GM21423 (cell line): ENCODE measurements at regions not wholly inside any gene's neighbourhood (a gene's known extent, or its start where the extent isn't known, plus 50 kb on each side); places are given as distances from the start of the nearest gene placed in this dataset.

Experiments used
- ATAC-seq: cut with Tn5 transposase; IDR thresholded peaks from one replicate; pipeline ENCODE4 v1.9.1; 2021; ENCODE audit warnings: mild to moderate bottlenecking, moderate library complexity; ENCODE audit not compliant: unreplicated experiment

DNA sequence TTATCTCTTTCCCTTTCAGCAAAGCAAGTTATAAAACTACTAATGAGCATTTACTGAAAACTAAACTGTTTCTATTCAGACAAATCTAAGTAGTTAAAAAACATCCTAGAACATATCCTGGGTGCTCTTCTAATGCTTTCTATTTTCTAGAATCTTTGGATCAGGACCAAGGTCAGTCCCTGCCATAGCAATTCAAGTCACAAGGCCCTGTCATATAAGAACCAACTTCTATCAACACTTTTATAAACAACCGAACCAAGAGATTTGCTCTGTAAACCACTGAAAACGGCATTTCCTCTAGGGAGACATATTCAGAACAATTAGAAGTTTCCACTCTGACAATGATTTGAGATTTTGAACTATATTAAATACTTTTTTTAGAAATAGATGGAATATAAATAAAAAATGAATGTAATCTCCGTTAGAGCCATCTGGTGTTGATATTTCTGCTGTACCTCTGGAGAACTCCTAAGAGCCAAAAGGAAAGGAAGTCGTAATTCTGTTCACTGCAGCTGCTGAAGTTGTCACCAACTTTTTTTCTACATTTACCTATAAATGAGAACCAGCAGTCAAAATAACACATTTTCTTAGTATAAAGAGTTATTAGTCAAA, 51.4 kb upstream of the LGSN start:
- ATAC-seq: no peak

DNA sequence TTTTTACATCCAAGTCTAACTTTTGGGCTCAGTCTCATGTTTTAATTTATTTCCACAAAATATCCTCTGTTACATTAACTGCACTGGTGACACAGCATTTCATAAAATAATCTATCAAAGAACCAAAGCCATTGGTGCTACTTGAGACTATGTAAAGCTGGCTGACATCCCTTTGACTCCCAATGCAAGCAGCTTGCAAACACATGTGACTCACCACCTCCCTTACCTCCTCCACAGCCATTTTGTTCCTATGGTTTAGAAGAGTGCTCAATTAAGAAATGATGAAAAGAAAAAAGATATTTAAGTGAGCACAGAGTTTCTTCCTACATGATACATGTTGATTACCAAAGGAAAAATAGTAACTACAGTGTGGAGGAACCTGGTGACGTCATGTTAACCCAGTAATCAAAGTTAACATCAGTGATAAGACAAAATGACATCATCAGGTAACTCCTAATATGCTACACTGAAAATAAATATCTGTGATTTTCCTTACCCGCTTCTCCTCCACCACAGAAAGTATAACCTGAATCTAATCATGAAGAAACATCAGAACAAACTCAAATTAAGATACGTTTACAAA, 53.3 kb upstream of the LGSN start:
- no peak for ATAC-seq

DNA sequence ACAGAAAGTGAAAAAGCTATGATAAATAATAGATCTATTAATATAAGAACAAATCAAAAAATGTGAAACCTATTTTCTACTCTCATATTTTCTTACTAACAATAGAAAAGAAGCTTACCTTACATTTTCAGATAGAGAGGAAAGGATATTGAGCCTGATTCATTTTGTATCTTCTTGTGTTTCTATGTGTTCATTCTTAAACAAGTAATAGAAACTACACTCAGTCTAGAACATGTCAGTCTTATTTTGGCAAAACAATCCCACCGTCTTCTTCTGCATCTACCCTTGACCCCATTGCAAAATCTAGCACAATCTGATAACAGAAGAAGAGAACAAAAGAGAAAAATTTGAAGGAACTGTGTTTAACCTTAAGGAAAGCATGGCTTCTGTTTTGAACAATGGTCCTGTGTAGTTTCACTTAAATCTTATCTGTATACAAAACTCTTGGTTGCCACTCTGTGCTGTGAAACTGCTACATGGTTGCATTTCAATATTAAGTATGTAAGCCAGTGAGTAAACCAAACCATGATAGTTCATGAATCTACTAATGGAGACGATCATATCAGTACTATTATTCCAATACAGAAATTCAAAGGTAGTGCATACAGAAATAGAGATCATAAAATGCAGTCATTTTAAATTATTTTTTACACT, 69.5 kb upstream of the LGSN start:
- ATAC-seq: no peak

DNA sequence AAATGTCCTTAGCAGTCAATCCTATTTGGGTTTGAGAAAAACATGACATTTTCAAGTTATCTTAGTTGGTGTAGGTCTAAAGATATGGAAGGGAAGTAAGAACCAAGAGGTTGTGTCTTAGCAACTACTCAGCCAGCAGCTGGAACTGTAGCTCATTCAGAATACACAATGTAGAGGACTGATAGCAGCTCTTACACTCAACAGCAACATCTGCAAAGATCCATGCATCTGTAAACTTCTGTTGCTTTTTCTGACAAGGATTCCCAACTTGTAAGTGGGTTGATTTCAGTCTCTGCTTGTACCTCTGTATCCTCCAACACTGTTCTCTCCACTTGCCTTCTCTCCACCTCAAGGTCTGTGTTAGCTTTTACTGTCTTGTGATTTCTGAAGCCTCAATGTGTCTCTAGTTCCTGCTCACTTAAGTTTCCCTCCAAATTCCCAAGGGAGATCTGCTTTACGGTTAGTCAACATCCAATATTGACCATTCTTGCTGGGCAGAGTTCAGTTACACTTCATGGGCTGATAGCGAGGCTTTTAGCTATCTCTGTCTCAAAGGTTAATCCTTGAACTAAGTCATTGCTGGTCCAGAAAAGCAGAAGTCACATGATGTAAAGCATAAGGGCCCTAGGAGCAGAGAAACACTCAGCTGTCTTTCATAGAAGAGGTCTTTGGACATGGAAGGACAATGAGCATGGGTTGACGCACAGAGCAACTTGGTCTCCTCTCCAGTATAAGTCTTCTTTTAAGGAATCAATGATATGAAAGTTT, 71.6 kb upstream of the LGSN start:
- no peak for ATAC-seq

DNA sequence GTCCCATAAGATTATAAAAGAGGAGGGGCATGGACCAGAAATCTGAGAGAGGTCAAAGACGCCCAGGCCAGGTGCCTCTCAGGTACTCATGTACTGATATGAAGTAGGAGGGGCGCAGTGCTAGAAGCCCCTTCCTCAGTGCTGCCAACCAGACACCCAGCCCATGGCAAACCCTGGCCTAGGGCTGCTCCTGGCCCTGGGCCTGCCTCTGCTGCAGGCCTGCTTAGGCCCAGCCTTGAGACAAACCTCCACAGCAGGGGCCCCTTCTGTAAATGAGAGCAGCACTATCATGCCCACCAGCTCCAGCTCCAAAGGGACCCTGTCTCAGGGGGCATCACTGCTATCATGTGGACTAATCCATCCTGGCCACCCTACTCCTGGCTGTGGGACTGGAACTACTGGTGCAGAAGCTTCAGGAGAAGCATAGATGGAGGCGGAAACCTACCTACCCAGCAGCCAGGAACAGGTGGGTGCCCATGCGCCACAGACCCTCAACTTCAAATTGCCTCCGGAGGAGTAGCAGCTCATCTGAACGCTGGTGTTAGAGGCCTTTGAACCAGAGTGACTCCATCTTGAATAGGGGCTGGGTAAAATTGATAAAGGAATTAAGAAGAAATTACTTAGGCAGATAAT, 72.4 kb upstream of the LGSN start:
- ATAC-seq: no peak

DNA sequence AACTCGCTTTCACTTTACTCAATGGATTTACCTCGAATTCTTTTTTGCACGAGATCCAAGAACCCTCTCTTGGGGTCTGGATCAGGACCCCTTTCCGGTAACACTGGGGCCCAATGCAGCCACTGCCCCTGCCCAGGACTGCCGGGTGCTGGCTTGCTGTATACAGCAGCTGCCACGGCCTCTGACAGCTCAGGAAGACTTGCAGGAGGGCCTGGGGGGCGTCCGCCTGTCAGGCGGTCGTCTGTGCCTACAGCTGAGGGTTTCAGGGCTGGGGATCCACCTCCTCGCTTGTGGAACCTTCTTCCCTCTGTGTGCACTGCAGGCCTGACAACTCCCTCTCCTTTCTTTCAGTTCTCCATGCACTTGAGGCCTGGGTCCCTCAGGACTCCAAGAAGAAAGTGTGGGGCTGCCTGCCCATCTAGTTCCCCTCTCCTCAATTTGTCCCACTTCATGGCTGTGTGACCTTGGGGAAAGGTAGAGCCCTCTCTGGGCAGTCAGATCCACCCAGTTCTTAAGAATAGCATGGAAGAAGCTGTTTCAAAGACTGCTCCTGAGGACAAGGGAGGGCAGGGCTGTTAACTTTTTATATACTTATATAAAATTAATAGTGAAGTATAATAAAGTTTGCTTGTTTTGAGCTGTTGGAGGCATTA, 75.0 kb upstream of the LGSN start:
- no peak for ATAC-seq

DNA sequence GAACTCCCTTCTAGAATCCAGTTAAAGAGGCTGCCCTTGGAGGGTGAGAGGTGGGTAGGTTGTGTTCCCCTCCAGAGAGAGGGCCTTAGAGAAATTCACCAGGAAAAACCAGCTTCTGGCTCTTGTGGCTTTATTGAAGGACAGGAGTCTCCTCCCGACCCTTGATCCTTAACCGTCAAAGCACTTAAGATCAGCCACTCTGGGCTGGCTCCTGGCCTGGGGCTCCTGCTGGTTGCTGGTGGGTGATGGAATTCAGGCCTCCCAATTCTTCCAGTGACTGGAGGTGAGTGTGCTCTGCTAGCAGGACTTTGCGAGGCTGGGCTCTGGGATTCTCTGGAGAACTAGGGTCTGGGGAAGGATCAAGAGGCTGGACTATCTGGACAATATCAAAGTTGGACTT, 75.6 kb upstream of the LGSN start:
- ATAC-seq: no peak

DNA sequence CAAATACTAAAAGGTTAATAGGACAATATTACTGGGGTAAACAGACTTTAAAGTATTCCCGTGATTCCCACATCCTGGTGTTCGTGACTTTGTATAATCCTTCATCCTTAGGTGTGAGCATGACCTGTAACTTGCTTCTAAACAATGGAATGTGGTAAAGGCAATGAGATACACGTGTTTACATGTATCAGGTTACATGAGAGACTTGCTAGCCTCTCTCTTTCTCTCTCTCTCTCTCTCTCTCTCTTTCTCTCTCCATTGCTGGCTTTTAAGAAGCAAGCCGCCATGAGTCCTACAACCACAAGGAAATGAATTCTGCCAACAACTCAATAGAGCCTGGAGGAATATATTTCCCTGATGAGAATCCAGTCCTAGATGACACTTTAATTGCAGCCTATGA, 83.9 kb upstream of the LGSN start:
- no peak for ATAC-seq

DNA sequence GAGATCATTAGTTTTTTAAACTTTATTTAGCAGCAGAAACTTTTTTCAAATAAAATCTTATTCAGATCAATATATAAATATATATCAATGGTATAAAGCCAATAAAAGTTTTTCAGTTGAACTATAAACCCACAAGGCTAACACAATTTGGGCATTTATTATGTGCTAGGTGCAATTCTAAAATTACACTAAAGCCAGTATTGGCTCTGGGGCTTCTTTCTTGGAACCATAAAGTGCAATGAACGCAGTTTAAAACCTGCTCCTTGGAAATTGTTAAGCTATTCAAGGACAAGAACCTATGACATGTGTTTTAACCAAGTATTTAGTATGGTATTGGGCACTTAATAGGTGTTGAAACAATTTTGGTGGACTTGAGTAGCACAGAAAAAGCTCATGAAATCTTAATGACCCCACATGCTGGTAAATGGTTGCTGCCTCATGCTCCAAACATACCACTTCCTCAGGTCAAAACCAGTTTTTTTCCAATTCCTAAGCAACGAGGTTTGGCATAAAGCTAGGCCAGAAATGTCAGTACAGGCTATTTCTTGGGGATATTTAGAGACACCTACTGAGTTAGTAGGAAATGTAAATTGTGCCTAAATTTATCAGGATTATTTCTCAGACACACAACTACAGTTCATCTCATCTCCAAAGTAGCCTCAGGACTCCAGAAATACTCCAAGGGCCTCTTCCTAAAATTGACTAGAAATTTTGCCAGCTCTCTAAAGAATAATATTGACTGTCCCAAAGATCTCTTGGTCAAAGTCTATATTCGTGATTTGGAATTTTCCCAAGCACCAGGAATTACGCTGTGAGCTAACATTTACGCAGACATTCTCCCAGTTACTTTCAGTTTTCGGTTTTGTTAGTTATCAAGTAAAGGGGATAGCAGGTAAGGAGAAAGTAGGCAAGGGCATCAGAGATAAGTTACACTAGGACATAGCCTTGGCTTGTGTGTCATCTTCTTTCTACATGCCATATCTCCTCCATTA, 90.9 kb upstream of the LGSN start:
- ATAC-seq: no peak

DNA sequence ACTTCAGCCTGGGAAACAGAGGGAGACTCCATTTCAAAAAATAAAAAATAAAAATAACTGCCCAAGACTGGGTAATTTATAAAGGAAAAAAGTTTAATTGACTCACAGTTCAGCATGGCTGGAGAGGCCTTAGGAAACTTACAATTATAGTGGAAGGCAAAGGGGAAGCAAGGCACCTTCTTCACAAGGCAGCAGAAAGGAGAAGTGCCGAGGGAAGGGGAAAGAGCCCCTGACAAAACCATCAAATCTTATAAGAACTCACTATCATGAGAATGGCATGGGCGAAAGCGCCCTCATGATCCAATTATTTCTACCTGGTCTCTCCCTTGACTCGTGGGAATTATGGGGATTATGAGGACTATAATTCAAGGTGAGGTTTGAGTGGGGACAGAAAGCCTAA, 95.5 kb upstream of the LGSN start:
- ATAC-seq: no peak

DNA sequence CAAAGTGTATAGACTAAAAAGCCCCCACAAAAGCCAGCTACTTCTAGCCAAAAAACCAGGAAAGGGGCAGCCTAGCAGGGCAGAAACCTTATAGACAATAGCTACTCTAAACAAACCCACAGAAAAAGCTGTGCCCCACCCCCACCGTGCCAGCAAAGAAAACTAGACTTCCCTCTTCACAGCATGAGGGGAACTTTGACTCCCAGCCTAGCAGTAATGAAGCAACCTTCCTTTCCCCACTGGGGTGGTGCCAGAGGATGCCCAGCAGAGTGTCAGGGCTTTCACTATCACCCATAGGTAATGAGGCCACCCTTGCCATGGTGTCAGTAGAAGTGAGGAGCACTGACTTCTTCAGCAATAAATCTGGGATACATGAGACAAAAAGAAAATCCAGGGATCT, 99.0 kb upstream of the LGSN start:
- no peak for ATAC-seq

DNA sequence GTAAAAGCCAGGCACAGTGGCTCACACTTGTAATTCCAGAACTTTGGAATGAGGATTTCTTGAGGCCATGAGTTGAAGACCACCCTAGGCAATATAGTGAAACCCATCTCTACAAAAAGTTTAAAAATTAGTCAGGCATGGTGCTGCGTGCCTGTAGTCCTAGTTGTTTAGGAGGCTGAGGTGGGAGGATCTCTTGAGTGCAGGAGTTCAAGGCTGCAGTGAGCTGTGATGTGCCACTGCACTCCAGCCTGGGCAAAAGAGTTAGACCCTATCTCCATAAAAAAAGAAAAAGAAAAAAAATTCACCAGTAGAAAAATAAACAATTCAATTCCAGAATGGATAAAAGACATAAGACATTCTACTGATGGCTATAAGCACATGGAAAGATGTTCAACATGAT, 104.9 kb upstream of the LGSN start:
- no peak for ATAC-seq

DNA sequence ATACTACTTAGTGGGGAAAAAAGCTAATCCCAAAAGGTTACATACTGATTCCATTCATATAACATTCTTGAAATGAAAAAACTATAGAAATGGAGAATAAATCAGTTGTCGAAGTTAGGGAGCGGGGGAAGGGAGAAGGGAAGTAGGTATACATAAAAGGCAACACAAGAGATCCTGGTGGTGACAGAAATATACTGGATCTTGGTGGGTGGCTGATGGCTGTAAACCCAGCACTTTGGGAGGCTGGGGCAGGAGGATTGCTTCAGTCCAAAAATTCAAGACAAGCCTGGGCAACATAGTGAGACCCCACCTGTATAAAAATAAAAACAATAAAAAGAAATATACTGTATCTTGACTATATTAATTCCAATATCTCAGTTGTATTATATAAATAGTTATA, 105.7 kb upstream of the LGSN start:
- ATAC-seq: no peak

DNA sequence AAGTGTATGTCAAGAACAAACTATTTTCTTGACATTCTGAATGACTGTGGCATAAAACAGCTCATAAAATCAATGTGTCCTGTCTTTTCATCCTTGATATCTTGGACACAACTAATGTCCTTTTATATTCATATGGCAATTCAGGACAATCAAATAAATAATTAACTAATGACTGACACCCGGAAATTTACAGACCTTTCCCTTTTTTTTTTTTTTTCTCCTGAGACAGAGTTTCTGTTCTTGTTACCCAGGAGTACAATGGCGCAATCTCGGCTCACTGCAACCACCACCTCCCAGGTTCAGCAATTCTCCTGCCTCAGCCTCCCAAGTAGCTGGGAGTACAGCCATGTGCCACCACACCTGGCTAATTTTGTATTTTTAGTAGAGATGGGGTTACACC, 107.1 kb upstream of the LGSN start:
- no peak for ATAC-seq

DNA sequence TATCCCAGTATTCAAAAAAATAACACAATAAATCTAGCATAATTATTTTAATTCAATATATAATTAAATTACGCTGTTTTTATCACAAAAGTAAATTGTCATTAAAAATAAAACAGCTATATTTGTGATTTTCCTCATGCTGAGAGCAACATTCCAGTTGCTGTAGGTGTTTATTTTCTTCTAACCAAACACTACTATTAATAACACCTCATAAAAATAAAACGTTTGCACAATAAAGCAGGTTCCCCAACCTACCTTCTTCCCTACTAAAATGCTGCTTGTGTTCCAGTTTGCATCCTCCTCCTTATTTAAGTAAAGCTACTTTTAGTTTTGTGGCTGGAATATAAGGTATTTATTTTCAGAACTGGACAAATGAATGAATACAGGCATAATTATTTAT, 108.2 kb upstream of the LGSN start:
- ATAC-seq: no peak

DNA sequence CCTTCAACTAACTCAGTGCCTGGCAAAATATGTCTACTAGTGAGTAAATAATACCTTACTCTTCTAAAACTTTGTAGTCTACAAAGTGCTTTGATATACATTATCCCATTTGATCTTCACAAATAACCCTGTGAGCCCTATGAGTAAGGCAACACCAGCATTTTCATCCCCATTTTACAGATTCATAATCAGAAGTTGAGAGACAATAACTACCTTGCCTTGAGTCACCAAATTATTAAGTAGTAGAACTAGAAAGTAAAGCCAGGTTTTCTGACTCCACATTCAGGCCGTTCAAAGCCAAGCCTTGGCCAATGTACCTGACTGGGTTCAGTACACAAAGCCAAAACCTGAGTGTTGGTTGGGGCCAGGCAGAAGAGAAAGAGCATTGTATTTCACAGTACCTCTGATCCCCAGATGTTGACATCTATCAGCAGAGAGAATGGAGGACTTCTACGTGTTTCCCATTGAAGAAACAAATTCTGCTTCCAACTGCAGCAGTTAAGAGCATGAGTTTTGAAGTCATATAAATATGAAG, 111.3 kb upstream of the LGSN start:
- no peak for ATAC-seq

DNA sequence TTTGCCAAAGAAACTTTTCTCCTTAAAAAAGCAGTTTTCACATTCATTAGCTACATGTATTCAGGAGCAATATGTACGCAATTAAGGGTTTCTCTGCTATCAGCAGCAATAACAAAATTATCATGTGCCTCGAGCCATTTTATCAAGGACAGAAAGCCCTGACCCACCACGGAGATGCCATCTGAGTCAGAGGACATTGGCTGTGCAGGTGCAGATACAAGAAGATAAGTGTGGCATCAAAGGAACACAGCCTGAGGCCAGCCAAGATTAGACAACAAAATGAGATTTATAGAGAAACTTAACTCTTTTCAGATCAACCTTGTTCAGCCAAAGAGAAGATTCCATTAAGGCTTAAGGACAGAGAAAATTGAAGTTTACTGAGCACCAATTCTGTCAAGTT, 115.2 kb upstream of the LGSN start:
- no peak for ATAC-seq

DNA sequence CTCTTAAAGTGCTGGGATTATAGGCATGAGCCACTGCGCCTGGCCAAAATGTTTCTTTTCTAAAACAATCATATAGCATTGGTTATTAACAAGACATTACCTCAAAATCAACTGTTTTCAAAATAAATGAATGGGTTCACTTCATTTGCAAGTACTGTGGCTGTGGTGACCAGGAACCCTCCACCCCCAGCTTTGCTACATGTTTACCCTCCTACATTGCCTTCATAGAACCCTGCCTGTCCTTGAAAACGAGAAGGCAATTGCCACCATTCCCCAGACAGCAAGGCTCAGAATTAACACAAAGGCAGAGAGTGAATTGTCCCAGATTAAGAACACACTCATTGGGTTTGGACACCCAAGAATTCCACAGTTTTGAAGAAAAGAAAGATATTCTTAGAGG, 116.6 kb upstream of the LGSN start:
- no peak for ATAC-seq

DNA sequence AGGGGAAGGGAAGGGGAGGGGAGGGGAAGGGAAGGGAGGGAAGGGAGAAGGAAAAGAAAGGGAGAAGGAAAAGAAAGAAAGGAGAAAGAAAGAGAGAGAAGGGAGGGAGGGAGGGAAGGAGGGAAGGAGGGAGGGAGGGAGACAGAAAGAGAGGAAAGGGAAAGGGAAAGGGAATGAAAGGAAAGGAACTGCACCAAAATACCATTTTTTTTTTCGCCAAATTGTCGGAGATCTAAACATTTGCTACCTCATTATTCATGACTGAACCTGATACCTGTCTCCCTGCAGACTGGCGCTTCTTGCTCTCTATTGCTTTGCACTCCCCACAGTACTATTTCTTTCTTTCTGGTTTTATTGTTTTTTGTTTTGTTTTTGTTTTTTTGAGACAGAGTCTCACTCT, 117.3 kb upstream of the LGSN start:
- ATAC-seq: no peak

DNA sequence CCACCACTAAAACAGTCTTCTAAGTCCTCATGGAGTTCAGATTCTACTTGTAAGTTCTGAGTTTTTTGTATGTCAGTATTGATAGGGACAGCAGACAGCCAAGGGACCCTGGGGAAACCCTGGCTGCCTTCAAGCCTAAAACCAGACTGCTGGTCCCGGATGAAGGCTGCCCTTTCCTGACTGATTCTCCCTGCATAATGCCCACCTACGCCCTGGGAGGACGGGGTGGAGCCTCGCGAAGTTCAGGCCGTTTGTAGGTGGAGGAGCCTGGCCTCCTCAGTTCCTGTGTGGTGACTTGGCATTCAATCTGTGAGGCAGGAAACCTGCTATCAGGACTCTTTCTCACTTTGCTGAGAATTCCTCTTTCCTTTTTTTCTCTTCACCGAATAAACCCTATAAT, 120.3 kb upstream of the LGSN start:
- no peak for ATAC-seq
